ENCODE measurements at regions not wholly inside any gene's neighbourhood (a gene's known extent, or its start where the extent isn't known, plus 50 kb on each side); places are given as distances from the start of the nearest gene placed in this dataset.

- H3K4me3 ChIP-seq (replicated peaks in 1 of 4; ENCODE audit: control extremely low read depth in 1 of 4, insufficient read depth in 1 of 4, low read depth in 3 of 4, low read length in 4 of 4) = no peak overlapping the region
- no peaks in the 10 kb centered on the region for H3K79me2 ChIP-seq (ENCODE audit: control insufficient read depth, insufficient read depth, low read length)
- H3K9ac ChIP-seq (ENCODE audit: insufficient read depth, low read length) = no peak overlapping the region
- no peaks in the 10 kb centered on the region for H3K9me3 ChIP-seq (ENCODE audit: control insufficient read depth, insufficient read depth, low read depth, low read length)
- H3K4me1 ChIP-seq (ENCODE audit: control insufficient read depth, extremely low read depth, insufficient read depth, low read length) = no peaks in the 10 kb centered on the region
- no peak overlapping the region for H2AFZ ChIP-seq (ENCODE audit: low read length)
- no peak overlapping the region for H3K4me2 ChIP-seq (ENCODE audit: extremely low read depth, insufficient read depth, low read length)
- H3K36me3 ChIP-seq (ENCODE audit: control insufficient read depth, insufficient read depth, low read length) = no peaks in the 10 kb centered on the region
- no peak for TF ChIP-seq CTCF (conservative IDR thresholded peaks at IDR 0.05 in 1 of 2, IDR thresholded peaks at IDR 0.05 in 1 of 2; ENCODE audit: low read depth in 1 of 2, low read length in 2 of 2)
- TF ChIP-seq EZH2 (IDR thresholded peaks at IDR 0.05; ENCODE audit: low read length, missing control alignments) = no peak
- no peaks in the 10 kb centered on the region for H4K20me1 ChIP-seq (ENCODE audit: control insufficient read depth, extremely low read depth, insufficient read depth, low read length)
- H3K27me3 ChIP-seq (ENCODE audit: control insufficient read depth, insufficient read depth, low read length) = no peaks in the 10 kb centered on the region
- H3K27ac ChIP-seq (ENCODE audit: insufficient read depth, low read length) = no peak overlapping the region
- DNase-seq (ENCODE audit: low read depth in 2 of 2) = no peak
These were observed 260.0 kb downstream of the HAPSTR1 start for GRCh38 chr16:9351440-9351839.

GRCh38 chr16:9351841-9352434 lies 260.5 kb downstream of the HAPSTR1 start:
- H3K9ac ChIP-seq (ENCODE audit: insufficient read depth, low read length) = no peak overlapping the region
- H3K36me3 ChIP-seq (ENCODE audit: control insufficient read depth, insufficient read depth, low read length) = no peaks in the 10 kb centered on the region
- no peak overlapping the region for H3K27ac ChIP-seq (ENCODE audit: insufficient read depth, low read length)
- H4K20me1 ChIP-seq (ENCODE audit: control insufficient read depth, extremely low read depth, insufficient read depth, low read length) = no peaks in the 10 kb centered on the region
- DNase-seq (ENCODE audit: low read depth in 2 of 2) = no peak
- H3K4me1 ChIP-seq (ENCODE audit: control insufficient read depth, extremely low read depth, insufficient read depth, low read length) = no peaks in the 10 kb centered on the region
- no peak overlapping the region for H3K4me3 ChIP-seq (replicated peaks in 1 of 4; ENCODE audit: control extremely low read depth in 1 of 4, insufficient read depth in 1 of 4, low read depth in 3 of 4, low read length in 4 of 4)
- TF ChIP-seq CTCF (conservative IDR thresholded peaks at IDR 0.05 in 1 of 2, IDR thresholded peaks at IDR 0.05 in 1 of 2; ENCODE audit: low read depth in 1 of 2, low read length in 2 of 2) = no peak
- no peak for TF ChIP-seq EZH2 (IDR thresholded peaks at IDR 0.05; ENCODE audit: low read length, missing control alignments)
- H3K9me3 ChIP-seq (ENCODE audit: control insufficient read depth, insufficient read depth, low read depth, low read length) = no peaks in the 10 kb centered on the region
- H3K79me2 ChIP-seq (ENCODE audit: control insufficient read depth, insufficient read depth, low read length) = no peaks in the 10 kb centered on the region
- no peak overlapping the region for H3K4me2 ChIP-seq (ENCODE audit: extremely low read depth, insufficient read depth, low read length)
- H2AFZ ChIP-seq (ENCODE audit: low read length) = no peak overlapping the region
- no peaks in the 10 kb centered on the region for H3K27me3 ChIP-seq (ENCODE audit: control insufficient read depth, insufficient read depth, low read length)

GRCh38 chr16:9357829-9358228 lies 266.4 kb downstream of the HAPSTR1 start:
- Histone ChIP-seq H3K36me3 (ENCODE audit: control insufficient read depth, insufficient read depth, low read length) (no peaks in the 10 kb centered on the region), H3K9ac (ENCODE audit: insufficient read depth, low read length) (no peak overlapping the region), H3K4me3 (replicated peaks in 1 of 4; ENCODE audit: control extremely low read depth in 1 of 4, insufficient read depth in 1 of 4, low read depth in 3 of 4, low read length in 4 of 4) (no peak overlapping the region), H3K9me3 (ENCODE audit: control insufficient read depth, insufficient read depth, low read depth, low read length) (no peaks in the 10 kb centered on the region), H3K79me2 (ENCODE audit: control insufficient read depth, insufficient read depth, low read length) (no peaks in the 10 kb centered on the region), H3K4me1 (ENCODE audit: control insufficient read depth, extremely low read depth, insufficient read depth, low read length) (no peaks in the 10 kb centered on the region), H3K27ac (ENCODE audit: insufficient read depth, low read length) (no peak overlapping the region), H4K20me1 (ENCODE audit: control insufficient read depth, extremely low read depth, insufficient read depth, low read length) (no peaks in the 10 kb centered on the region), H3K4me2 (ENCODE audit: extremely low read depth, insufficient read depth, low read length) (no peak overlapping the region), H2AFZ (ENCODE audit: low read length) (no peak overlapping the region), H3K27me3 (ENCODE audit: control insufficient read depth, insufficient read depth, low read length) (no peaks in the 10 kb centered on the region)
- TF ChIP-seq CTCF (conservative IDR thresholded peaks at IDR 0.05 in 1 of 2, IDR thresholded peaks at IDR 0.05 in 1 of 2; ENCODE audit: low read depth in 1 of 2, low read length in 2 of 2) = no peak
- TF ChIP-seq EZH2 (IDR thresholded peaks at IDR 0.05; ENCODE audit: low read length, missing control alignments) = no peak
- DNase-seq (ENCODE audit: low read depth in 2 of 2) = no peak

All from fibroblast of lung (primary cell).